Mucosa of descending colon (tissue), 3 donors: ENCODE measurements at regions not wholly inside any gene's neighbourhood (a gene's known extent, or its start where the extent isn't known, plus 50 kb on each side); places are given as distances from the start of the nearest gene placed in this dataset.

Source experiments
- ATAC-seq: fragments of 200-7000 bp; cut with Tn5 transposase; one replicate; pipeline ENCODE4 v1.9.1; 2020; ENCODE audit warnings: mild to moderate bottlenecking, moderate library complexity
- DNase-seq, 3 donors: peaks; one replicate each; pipeline ENCODE4 v3.0.0-alpha.2; 2020
- H3K36me3 ChIP-seq: fragments of 200-600 bp; one replicate; pipeline ENCODE4 v1.8.0; 2021; ENCODE audit warnings: low read depth, mild to moderate bottlenecking
- H3K4me1 ChIP-seq: fragments of 200-600 bp; one replicate; pipeline ENCODE4 v1.8.0; 2021; ENCODE audit warnings: low read depth, mild to moderate bottlenecking
- H3K4me3 ChIP-seq: fragments of 200-600 bp; one replicate; pipeline ENCODE4 v1.8.0; 2021; ENCODE audit warnings: mild to moderate bottlenecking
- H3K9me3 ChIP-seq: fragments of 200-600 bp; one replicate; pipeline ENCODE4 v1.8.0; 2021; ENCODE audit warnings: mild to moderate bottlenecking
- CTCF ChIP-seq: fragments of 200-600 bp; IDR thresholded peaks from one replicate; pipeline ENCODE4 v1.8.0; 2022; ENCODE audit warnings: antibody characterized with exemption, mild to moderate bottlenecking
- intact Hi-C, 2 donors: fragments of 100-400 bp; cut with DNase I in 1 of 2; cut with micrococcal nuclease in 1 of 2; formaldehyde crosslinking; loops; one replicate each; pipeline versions ENCODE4 v1.11.0 to v1.11.1; 2022; cut with DNase I, micrococcal nuclease
- donor health status: DM: no; HTN: no; CAD: no; lungs with moderate emphysema.
- donor health status: DM: no; HTN: no; CAD: no.
- donor health status: DM: no; HTN: yes; CAD: no.

DNA sequence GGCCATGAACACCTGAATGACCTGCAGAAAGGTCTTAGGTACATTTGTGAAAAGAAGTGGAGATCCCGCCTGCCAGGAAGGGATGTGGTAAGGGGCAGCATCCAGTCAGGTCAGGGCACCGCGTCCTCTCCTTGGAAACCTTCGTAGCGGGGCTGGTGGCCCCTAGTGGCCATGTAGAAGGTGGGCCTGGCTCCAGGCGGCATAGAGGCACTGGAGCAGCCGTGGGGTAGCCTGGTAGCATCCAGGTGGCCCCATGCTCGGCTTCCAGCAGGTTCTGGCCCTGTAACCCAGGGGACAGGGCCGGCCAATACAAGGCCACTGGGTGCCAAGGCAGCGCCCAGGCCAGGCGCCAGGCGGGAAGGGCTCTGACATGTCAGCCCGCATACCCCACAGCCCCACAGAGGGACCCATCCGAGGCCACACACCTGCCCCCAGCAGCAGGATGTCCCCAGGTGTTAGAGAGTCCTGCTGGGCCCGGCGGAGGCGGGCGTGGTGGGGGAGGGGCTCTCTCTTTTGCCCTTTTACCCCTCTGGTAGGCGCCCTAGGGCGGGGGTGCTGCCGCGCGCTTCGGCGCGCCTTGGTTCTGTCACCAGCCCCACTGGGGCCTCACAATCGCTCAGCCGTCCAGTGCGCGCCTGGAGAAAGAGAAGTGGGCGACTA is 58.3 kb upstream of the SPATA31E1 start:
- H3K36me3 ChIP-seq: no peaks in the 10 kb centered on the region
- no peaks in the 10 kb centered on the region for H3K9me3 ChIP-seq
- H3K4me3 ChIP-seq: no peak overlapping the region
- DNase-seq: no peak
- intact Hi-C loops: no loop called here
- no peak for TF ChIP-seq CTCF
- H3K4me1 ChIP-seq: no peaks in the 10 kb centered on the region
- ATAC-seq: no peak

DNA sequence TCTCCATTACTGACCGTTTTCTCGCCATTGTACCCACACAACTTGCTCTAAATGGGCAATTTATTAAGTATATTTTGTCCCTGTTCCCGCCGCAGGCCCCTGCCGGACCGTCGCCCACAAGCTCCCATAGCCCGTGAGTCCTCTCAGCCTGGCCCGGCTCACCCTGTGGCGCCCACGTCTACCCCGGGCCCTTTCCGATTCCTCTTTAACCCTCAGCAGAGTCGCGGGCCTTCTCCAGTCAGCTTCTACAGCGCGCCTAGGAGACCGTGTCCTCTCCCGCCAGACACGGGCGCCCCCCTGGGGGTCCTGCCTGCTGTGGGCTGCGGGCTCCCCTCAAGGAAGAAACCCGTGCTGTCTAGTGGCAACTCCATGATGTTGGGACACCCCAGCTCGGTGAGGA is 57.8 kb upstream of the SPATA31E1 start:
- intact Hi-C loops: no loop called here
- no peak for TF ChIP-seq CTCF

GRCh38 chr9:87826331-87826730 is 56.3 kb upstream of the SPATA31E1 start:
- no peak overlapping the region for H3K4me3 ChIP-seq
- TF ChIP-seq CTCF: no peak
- no peaks in the 10 kb centered on the region for H3K9me3 ChIP-seq
- H3K4me1 ChIP-seq: no peaks in the 10 kb centered on the region
- DNase-seq: no peak
- no peak for ATAC-seq
- intact Hi-C loops: no loop called here
- no peaks in the 10 kb centered on the region for H3K36me3 ChIP-seq

More for the DNA sequence above, 57.8 kb upstream of the SPATA31E1 start:
- H3K4me1 ChIP-seq: no peaks in the 10 kb centered on the region
- DNase-seq (no peak), ATAC-seq (no peak)
- H3K4me3 ChIP-seq: no peak overlapping the region
- no peaks in the 10 kb centered on the region for H3K9me3 ChIP-seq
- no peaks in the 10 kb centered on the region for H3K36me3 ChIP-seq

DNA sequence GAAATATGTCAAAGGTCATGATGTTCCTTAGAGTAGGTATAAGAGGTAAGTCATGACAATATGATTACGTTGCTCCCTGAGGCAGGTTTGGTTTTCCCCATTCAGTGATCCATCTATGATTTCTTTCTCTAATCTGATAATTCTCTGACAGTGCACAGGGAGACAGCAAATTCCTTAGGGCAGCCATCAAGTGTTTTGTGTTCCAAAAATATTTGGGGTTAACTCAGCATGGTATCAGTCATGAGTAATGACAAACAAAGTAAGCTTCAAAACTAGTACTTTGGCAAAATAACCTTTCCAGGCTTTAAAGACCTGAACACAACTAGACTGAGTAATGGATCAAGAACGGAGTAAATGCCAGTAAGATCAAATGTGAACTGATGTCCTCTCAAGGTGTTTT is 55.3 kb upstream of the SPATA31E1 start:
- no peak for DNase-seq
- no peak for TF ChIP-seq CTCF
- H3K36me3 ChIP-seq: no peaks in the 10 kb centered on the region
- H3K4me1 ChIP-seq: no peaks in the 10 kb centered on the region
- H3K4me3 ChIP-seq: no peak overlapping the region
- H3K9me3 ChIP-seq: no peaks in the 10 kb centered on the region
- intact Hi-C loops: no loop called here
- no peak for ATAC-seq

DNA sequence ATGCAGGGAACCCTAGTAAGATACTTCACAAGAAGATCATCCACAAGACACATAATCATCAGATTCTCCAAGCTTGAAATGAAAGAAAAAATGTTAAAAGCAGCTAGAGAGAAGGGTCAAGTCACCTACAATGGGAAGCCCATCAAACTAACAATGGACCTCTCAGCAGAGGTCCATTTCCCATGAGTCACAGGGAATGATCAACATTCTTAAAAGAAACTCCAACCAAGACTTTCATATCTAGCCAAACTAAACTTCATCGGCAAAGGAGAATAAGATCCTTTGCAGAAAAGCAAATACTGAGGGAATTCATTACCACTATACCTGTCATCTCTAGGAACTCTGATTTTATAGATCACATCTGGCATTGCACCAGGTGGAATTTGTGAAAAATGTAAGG is 52.9 kb upstream of the SPATA31E1 start:
- ATAC-seq (no peak), DNase-seq (no peak)
- no peak overlapping the region for H3K4me3 ChIP-seq
- no peak for TF ChIP-seq CTCF
- intact Hi-C loops: no loop called here
- H3K9me3 ChIP-seq: no peaks in the 10 kb centered on the region
- H3K36me3 ChIP-seq: no peaks in the 10 kb centered on the region
- no peaks in the 10 kb centered on the region for H3K4me1 ChIP-seq

DNA sequence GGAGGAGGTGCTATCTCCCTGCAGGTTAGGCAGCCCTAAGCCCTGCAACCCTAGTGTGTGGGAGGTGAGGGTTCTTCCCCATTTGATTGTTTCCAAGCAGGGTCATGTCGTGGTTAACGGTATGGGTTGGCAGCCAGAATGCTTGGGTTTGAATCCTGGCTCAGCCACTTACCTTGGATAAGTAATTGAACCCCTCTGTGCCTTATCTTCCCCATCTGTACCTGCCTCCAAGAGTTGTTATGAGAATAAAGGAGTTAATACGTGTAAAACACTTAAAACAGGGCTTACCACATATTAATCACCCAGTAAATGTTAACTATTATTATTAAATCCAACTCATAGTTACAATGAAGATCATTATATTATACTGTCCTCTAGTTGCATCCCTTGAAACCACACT is 52.2 kb upstream of the SPATA31E1 start:
- H3K4me1 ChIP-seq: no peaks in the 10 kb centered on the region
- no peaks in the 10 kb centered on the region for H3K36me3 ChIP-seq
- H3K9me3 ChIP-seq: no peaks in the 10 kb centered on the region
- ATAC-seq: no peak
- DNase-seq: no peak
- intact Hi-C loops: no loop called here
- TF ChIP-seq CTCF: no peak
- H3K4me3 ChIP-seq: no peak overlapping the region
